ENCODE measurements at regions not wholly inside any gene's neighbourhood (a gene's known extent, or its start where the extent isn't known, plus 50 kb on each side); places are given as distances from the start of the nearest gene placed in this dataset.

DNA sequence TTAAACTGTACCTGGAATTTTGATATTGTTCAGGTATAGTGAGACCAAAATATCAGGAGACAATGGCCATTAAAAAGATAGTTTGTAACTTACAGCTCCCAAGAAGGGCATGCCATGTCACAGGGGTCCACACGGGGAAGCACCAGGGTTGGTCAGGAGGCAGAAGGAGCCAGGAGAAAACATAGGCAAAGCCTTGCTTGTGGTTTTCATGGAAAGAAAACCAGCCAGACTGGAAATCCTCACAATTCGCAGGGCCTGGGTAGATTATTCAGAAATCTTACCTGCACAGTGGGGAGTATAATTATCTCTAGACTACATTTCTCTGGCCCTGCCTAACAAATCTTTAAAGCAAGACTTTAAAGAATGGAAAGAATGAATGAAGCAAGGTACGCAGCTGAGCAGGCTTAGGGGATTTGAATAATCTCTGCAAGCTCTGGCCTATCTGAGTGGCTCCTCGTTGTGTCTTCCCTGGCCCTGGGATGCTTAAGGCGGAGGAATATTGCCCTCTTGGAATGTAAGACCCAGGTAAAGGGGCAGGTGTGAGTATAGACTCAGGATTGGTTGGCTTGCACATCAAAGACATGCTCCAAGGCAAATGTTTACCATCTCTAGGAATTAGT is 66.9 kb upstream of the CDC42EP3 start:
- TF ChIP-seq POLR2A (IDR thresholded peaks at IDR 0.05; ENCODE audit: low read depth, low read length) (no peak), POLR2AphosphoS5 (IDR thresholded peaks at IDR 0.05; ENCODE audit: low read depth, low read length) (no peak), TAF1 (IDR thresholded peaks at IDR 0.05; ENCODE audit: borderline replicate concordance, low read depth, low read length) (no peak)

Data from GM12892 (cell line).